ENCODE measurements at regions not wholly inside any gene's neighbourhood (a gene's known extent, or its start where the extent isn't known, plus 50 kb on each side); places are given as distances from the start of the nearest gene placed in this dataset.

DNA sequence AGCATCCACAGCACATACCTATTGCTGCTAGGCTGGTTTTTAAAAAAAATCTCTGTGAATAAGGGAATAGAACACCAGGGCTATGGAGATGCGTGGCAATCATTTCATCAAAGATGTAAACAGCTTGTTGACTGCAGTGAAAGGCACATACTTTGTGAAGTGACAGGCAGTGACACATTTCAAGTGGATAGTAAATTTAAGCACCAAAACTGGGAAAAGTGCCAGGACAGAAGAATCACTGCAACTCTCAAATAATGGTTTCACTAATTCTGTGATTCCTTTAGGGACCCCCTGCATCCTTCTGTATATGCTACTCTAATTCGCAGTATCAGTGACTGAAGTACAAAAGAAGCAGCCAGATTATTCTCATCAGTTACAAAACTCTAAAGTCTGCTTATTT is 145.2 kb upstream of the KLF14 start:
- TF ChIP-seq, protein P1, sequence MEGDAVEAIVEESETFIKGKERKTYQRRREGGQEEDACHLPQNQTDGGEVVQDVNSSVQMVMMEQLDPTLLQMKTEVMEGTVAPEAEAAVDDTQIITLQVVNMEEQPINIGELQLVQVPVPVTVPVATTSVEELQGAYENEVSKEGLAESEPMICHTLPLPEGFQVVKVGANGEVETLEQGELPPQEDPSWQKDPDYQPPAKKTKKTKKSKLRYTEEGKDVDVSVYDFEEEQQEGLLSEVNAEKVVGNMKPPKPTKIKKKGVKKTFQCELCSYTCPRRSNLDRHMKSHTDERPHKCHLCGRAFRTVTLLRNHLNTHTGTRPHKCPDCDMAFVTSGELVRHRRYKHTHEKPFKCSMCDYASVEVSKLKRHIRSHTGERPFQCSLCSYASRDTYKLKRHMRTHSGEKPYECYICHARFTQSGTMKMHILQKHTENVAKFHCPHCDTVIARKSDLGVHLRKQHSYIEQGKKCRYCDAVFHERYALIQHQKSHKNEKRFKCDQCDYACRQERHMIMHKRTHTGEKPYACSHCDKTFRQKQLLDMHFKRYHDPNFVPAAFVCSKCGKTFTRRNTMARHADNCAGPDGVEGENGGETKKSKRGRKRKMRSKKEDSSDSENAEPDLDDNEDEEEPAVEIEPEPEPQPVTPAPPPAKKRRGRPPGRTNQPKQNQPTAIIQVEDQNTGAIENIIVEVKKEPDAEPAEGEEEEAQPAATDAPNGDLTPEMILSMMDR (IDR thresholded peaks at IDR 0.05): no peak
- TF ChIP-seq POLR2A (IDR thresholded peaks at IDR 0.05): no peak
